ENCODE measurements at regions not wholly inside any gene's neighbourhood (a gene's known extent, or its start where the extent isn't known, plus 50 kb on each side); places are given as distances from the start of the nearest gene placed in this dataset.
"Not testable (repeated sequence)": the region's sequence is repeated elsewhere in the genome, so short reads cannot be mapped to it uniquely, and the experiment has no call there.

GRCh38 chr6:134403312-134403711 lies 85.4 kb upstream of the SGK1 start:
- not testable (repeated sequence) for H3K27me3 Mint-ChIP-seq

GRCh38 chr6:134402372-134402984 lies 84.6 kb upstream of the SGK1 start:
- H3K36me3 Mint-ChIP-seq, result no peaks in the 10 kb centered on the region
- no peak for ATAC-seq
- no peak overlapping the region for H3K27ac Mint-ChIP-seq

More at GRCh38 chr6:134403312-134403711, 85.4 kb upstream of the SGK1 start:
- H3K27ac Mint-ChIP-seq; ATAC-seq; CTCF ChIA-PET; H3K9me3 Mint-ChIP-seq (ENCODE audit: low read depth); H3K36me3 Mint-ChIP-seq; H3K4me1 Mint-ChIP-seq; H3K4me3 Mint-ChIP-seq; DNase-seq: not testable (repeated sequence)

GRCh38 chr6:134400941-134401340 lies 83.0 kb upstream of the SGK1 start:
- DNase-seq, result no peak
- CTCF ChIA-PET, result no interaction called here
- H3K27ac Mint-ChIP-seq, result no peak overlapping the region
- peaks cover 7% of the 10 kb centered on the region for H3K4me1 Mint-ChIP-seq
- H3K4me3 Mint-ChIP-seq, result no peak overlapping the region
- no peak for ATAC-seq
- H3K27me3 Mint-ChIP-seq, result no peaks in the 10 kb centered on the region
- no peaks in the 10 kb centered on the region for H3K36me3 Mint-ChIP-seq
- no peaks in the 10 kb centered on the region for H3K9me3 Mint-ChIP-seq (ENCODE audit: low read depth)

More at GRCh38 chr6:134402372-134402984, 84.6 kb upstream of the SGK1 start:
- no peak overlapping the region for H3K4me3 Mint-ChIP-seq
- H3K9me3 Mint-ChIP-seq (ENCODE audit: low read depth), result no peaks in the 10 kb centered on the region
- CTCF ChIA-PET, result no interaction called here
- no peak for DNase-seq
- peaks cover 7% of the 10 kb centered on the region for H3K4me1 Mint-ChIP-seq
- no peaks in the 10 kb centered on the region for H3K27me3 Mint-ChIP-seq

- no peak for DNase-seq
- Mint-ChIP-seq H3K27ac (no peak overlapping the region), H3K4me1 (peaks cover 7% of the 10 kb centered on the region), H3K27me3 (no peaks in the 10 kb centered on the region), H3K4me3 (no peak overlapping the region), H3K36me3 (no peaks in the 10 kb centered on the region), H3K9me3 (ENCODE audit: low read depth) (no peaks in the 10 kb centered on the region)
- CTCF ChIA-PET, result no interaction called here
- ATAC-seq, result no peak
Measured at GRCh38 chr6:134398453-134398852, 80.5 kb upstream of the SGK1 start.

- DNase-seq, result no peak
- CTCF ChIA-PET, result interaction anchor here (0.7 kb wide), 1 partner anchor 214 kb away, joined by 3 read pairs; no protein-coding TSS in a partner anchor
Measured at GRCh38 chr6:134397676-134398075, 79.8 kb upstream of the SGK1 start.

GRCh38 chr6:134394905-134395304 lies 77.0 kb upstream of the SGK1 start:
- ATAC-seq, result no peak
- Mint-ChIP-seq H3K36me3 (no peaks in the 10 kb centered on the region), H3K27ac (no peak overlapping the region)

More at GRCh38 chr6:134397676-134398075, 79.8 kb upstream of the SGK1 start:
- ATAC-seq, result no peak
- Mint-ChIP-seq H3K27me3 (no peaks in the 10 kb centered on the region), H3K36me3 (no peaks in the 10 kb centered on the region), H3K4me1 (peaks cover 7% of the 10 kb centered on the region), H3K9me3 (ENCODE audit: low read depth) (no peaks in the 10 kb centered on the region), H3K4me3 (no peak overlapping the region), H3K27ac (no peak overlapping the region)

GRCh38 chr6:134394208-134394607 lies 76.3 kb upstream of the SGK1 start:
- Mint-ChIP-seq H3K4me1 (peaks cover 3% of the 10 kb centered on the region), H3K27me3 (no peaks in the 10 kb centered on the region), H3K27ac (no peak overlapping the region), H3K4me3 (no peak overlapping the region), H3K36me3 (no peaks in the 10 kb centered on the region), H3K9me3 (ENCODE audit: low read depth) (no peaks in the 10 kb centered on the region)
- DNase-seq, result no peak
- CTCF ChIA-PET, result interaction anchor here (1.0 kb wide), 1 partner anchor 21 kb away, joined by 3 read pairs; no protein-coding TSS in a partner anchor
- ATAC-seq, result no peak

More at GRCh38 chr6:134394905-134395304, 77.0 kb upstream of the SGK1 start:
- no peak for DNase-seq
- CTCF ChIA-PET, result interaction anchor here (0.5 to 1.0 kb wide), 2 partner anchors 22 to 1740 kb away, joined by 3 to 4 read pairs; no protein-coding TSS in a partner anchor
- no peaks in the 10 kb centered on the region for H3K27me3 Mint-ChIP-seq
- no peaks in the 10 kb centered on the region for H3K9me3 Mint-ChIP-seq (ENCODE audit: low read depth)
- peaks cover 3% of the 10 kb centered on the region for H3K4me1 Mint-ChIP-seq
- no peak overlapping the region for H3K4me3 Mint-ChIP-seq

GRCh38 chr6:134391205-134391604 lies 73.3 kb upstream of the SGK1 start:
- Mint-ChIP-seq H3K36me3 (no peaks in the 10 kb centered on the region), H3K4me1 (no peaks in the 10 kb centered on the region), H3K27me3 (no peaks in the 10 kb centered on the region), H3K4me3 (no peak overlapping the region), H3K9me3 (ENCODE audit: low read depth) (no peaks in the 10 kb centered on the region), H3K27ac (no peak overlapping the region)
- no peak for ATAC-seq
- CTCF ChIA-PET, result interaction anchor here (0.5 kb wide), 1 partner anchor 8 kb away, joined by 3 read pairs; no protein-coding TSS in a partner anchor
- DNase-seq, result no peak

GRCh38 chr6:134389658-134390057 lies 71.7 kb upstream of the SGK1 start:
- H3K4me3 Mint-ChIP-seq, result no peak overlapping the region
- no peak overlapping the region for H3K27ac Mint-ChIP-seq
- no peaks in the 10 kb centered on the region for H3K9me3 Mint-ChIP-seq (ENCODE audit: low read depth)
- H3K4me1 Mint-ChIP-seq, result no peaks in the 10 kb centered on the region
- DNase-seq (no peak), ATAC-seq (no peak)
- no peaks in the 10 kb centered on the region for H3K27me3 Mint-ChIP-seq
- H3K36me3 Mint-ChIP-seq, result no peaks in the 10 kb centered on the region
- CTCF ChIA-PET, result interaction anchor here (0.7 kb wide), 1 partner anchor 39 kb away, joined by 3 read pairs; no protein-coding TSS in a partner anchor

- CTCF ChIA-PET, result interaction anchor here (0.7 kb wide), 1 partner anchor 38 kb away, joined by 3 read pairs; no protein-coding TSS in a partner anchor
- H3K36me3 Mint-ChIP-seq, result no peaks in the 10 kb centered on the region
- H3K27ac Mint-ChIP-seq, result no peak overlapping the region
- ATAC-seq, result no peak
- H3K9me3 Mint-ChIP-seq (ENCODE audit: low read depth), result no peaks in the 10 kb centered on the region
- no peaks in the 10 kb centered on the region for H3K27me3 Mint-ChIP-seq
- H3K4me1 Mint-ChIP-seq, result no peaks in the 10 kb centered on the region
- DNase-seq, result no peak
- H3K4me3 Mint-ChIP-seq, result no peak overlapping the region
Measured at GRCh38 chr6:134389129-134389528, 71.2 kb upstream of the SGK1 start.

GRCh38 chr6:134386482-134386881 lies 68.6 kb upstream of the SGK1 start:
- DNase-seq; H3K36me3 Mint-ChIP-seq; CTCF ChIA-PET; ATAC-seq; H3K9me3 Mint-ChIP-seq (ENCODE audit: low read depth); H3K4me3 Mint-ChIP-seq; H3K27ac Mint-ChIP-seq; H3K27me3 Mint-ChIP-seq; H3K4me1 Mint-ChIP-seq: not testable (repeated sequence)

GRCh38 chr6:134381959-134382358 lies 64.0 kb upstream of the SGK1 start:
- CTCF ChIA-PET, result no interaction called here
- DNase-seq, result no peak
- no peaks in the 10 kb centered on the region for H3K9me3 Mint-ChIP-seq (ENCODE audit: low read depth)
- no peak overlapping the region for H3K4me3 Mint-ChIP-seq
- peaks cover 2% of the 10 kb centered on the region for H3K36me3 Mint-ChIP-seq
- H3K4me1 Mint-ChIP-seq, result peaks cover 21% of the 10 kb centered on the region
- no peak overlapping the region for H3K27ac Mint-ChIP-seq
- ATAC-seq, result no peak
- H3K27me3 Mint-ChIP-seq, result no peaks in the 10 kb centered on the region

- Mint-ChIP-seq H3K27me3 (no peaks in the 10 kb centered on the region), H3K36me3 (peaks cover 4% of the 10 kb centered on the region), H3K9me3 (ENCODE audit: low read depth) (no peaks in the 10 kb centered on the region), H3K4me1 (peaks cover 28% of the 10 kb centered on the region), H3K27ac (no peak overlapping the region), H3K4me3 (no peak overlapping the region)
- ATAC-seq (no peak), DNase-seq (no peak)
- CTCF ChIA-PET, result no interaction called here
Measured at GRCh38 chr6:134379599-134379998, 61.7 kb upstream of the SGK1 start.

- no peak overlapping the region for H3K27ac Mint-ChIP-seq
- H3K4me1 Mint-ChIP-seq, result peaks cover 29% of the 10 kb centered on the region
- H3K4me3 Mint-ChIP-seq, result no peak overlapping the region
- DNase-seq (peak; percentile 50), ATAC-seq (peak; percentile 64)
- H3K9me3 Mint-ChIP-seq (ENCODE audit: low read depth), result no peaks in the 10 kb centered on the region
- CTCF ChIA-PET, result no interaction called here
- peaks cover 6% of the 10 kb centered on the region for H3K36me3 Mint-ChIP-seq
- H3K27me3 Mint-ChIP-seq, result no peaks in the 10 kb centered on the region
Measured at GRCh38 chr6:134379076-134379475, 61.2 kb upstream of the SGK1 start.

Measured in activated CD8-positive, alpha-beta memory T cell treated with anti-CD3 and anti-CD28 coated beads, Interleukin-2, amount 10 ng/mL, durations not matched to agents 7 days and 5 days (primary cell).